Glomerular visceral epithelial cell (primary cell): ENCODE measurements at regions not wholly inside any gene's neighbourhood (a gene's known extent, or its start where the extent isn't known, plus 50 kb on each side); places are given as distances from the start of the nearest gene placed in this dataset.
A peak's percentile ranks its signal among the peaks of the same experiment; 100 is the strongest.

Source experiments
- DNase-seq: peaks from one replicate; pipeline ENCODE4 v3.0.0-alpha.2; 2016; ENCODE audit errors: extremely low spot score

DNA sequence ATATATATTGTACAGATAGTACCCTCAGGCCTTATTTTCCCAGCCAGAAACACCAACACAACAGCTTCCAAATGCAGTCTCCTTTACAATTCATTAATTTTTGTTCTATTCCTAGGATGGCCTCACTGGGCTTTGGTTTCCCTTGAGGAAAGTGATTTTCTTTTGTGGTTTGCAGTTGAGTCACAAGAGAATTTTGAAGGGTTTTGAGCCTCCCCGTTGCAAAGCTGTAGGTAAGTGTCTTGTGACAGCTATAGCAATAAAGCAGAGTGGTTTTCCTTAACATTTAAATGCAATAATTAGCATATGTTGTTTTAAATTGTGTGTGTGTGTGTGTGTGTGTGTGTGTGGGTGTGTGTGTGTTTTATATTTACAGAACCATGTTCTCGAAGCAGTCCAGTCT is 54.1 kb upstream of the WDR17 start:
- DNase-seq: peak; percentile 49

DNA sequence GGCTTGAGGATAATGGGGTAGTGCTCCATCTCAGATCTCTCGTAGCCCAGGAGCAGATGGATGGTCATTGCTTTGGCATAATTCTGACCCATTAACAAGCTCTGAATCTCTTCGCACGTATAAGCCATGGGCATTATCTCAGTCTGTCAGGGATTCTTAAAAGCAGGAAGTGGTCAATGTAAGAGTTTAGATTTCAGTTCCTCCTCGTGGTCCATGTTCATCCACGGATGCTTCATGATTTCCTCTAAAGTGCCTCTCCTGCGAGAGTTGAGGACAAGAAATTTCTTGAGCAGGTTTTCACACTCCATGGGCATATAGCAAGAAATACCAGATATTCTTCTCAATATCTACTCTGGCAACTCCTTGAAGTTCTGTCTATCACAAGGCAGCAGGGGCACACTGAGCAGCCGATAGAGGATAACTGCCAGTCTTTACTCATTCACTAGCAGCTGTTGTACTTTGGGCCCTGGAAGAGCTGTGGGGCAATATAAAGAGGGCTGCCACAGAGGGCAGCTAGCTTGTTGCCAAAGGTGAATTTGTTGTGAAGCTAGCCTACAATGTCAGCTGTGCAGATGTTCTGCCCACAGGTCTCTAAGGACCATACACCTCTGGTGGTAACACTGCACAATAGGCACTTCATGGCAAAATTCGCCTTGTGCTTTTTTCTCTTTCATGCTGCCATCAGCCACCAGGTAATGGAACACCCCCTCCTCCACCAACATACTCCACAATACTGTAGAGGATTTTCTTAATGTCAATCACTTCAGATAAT is 52.0 kb upstream of the WDR17 start:
- no peak for DNase-seq

DNA sequence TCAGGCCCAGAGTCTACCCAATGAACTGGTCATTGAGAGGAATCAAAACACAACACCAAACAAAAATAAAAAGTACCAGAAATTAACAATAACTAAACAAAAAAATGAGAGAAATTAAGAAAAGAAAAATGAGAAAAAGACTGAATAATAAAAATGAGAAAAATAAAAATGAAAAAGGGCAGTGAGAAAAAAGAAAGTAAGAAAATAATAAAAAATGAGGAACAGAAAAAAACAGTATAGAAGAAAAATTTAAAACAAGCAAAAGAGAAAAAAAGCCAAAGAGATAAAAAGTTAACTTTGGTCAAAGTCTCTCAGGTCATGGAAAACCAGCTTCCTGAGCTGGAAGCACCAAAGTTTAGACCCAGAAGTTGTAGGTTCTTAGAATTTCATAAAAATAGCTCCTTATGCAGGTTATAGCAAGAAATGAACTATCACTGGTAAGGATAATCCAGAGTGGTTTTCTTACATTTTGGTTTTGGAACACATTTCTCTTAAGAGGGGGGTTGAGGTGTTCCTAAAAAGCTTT is 51.0 kb upstream of the WDR17 start:
- DNase-seq: no peak
